ENCODE measurements at regions not wholly inside any gene's neighbourhood (a gene's known extent, or its start where the extent isn't known, plus 50 kb on each side); places are given as distances from the start of the nearest gene placed in this dataset.

GRCh38 chr14:89540009-89540829 is 123.2 kb upstream of the FOXN3 start:
- TF ChIP-seq CTCF (IDR thresholded peaks at IDR 0.05; ENCODE audit: poor library complexity, severe bottlenecking), result no peak
- TF ChIP-seq MXI1 (conservative IDR thresholded peaks at IDR 0.05; ENCODE audit: poor library complexity, severe bottlenecking), result no peak
- TF ChIP-seq, protein P1, sequence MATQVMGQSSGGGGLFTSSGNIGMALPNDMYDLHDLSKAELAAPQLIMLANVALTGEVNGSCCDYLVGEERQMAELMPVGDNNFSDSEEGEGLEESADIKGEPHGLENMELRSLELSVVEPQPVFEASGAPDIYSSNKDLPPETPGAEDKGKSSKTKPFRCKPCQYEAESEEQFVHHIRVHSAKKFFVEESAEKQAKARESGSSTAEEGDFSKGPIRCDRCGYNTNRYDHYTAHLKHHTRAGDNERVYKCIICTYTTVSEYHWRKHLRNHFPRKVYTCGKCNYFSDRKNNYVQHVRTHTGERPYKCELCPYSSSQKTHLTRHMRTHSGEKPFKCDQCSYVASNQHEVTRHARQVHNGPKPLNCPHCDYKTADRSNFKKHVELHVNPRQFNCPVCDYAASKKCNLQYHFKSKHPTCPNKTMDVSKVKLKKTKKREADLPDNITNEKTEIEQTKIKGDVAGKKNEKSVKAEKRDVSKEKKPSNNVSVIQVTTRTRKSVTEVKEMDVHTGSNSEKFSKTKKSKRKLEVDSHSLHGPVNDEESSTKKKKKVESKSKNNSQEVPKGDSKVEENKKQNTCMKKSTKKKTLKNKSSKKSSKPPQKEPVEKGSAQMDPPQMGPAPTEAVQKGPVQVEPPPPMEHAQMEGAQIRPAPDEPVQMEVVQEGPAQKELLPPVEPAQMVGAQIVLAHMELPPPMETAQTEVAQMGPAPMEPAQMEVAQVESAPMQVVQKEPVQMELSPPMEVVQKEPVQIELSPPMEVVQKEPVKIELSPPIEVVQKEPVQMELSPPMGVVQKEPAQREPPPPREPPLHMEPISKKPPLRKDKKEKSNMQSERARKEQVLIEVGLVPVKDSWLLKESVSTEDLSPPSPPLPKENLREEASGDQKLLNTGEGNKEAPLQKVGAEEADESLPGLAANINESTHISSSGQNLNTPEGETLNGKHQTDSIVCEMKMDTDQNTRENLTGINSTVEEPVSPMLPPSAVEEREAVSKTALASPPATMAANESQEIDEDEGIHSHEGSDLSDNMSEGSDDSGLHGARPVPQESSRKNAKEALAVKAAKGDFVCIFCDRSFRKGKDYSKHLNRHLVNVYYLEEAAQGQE (IDR thresholded peaks at IDR 0.05; ENCODE audit: borderline replicate concordance), result no peak
- TF ChIP-seq RAD21 (conservative IDR thresholded peaks at IDR 0.05), result no peak

Measured in neural cell (in vitro differentiated cells).